ENCODE measurements at regions not wholly inside any gene's neighbourhood (a gene's known extent, or its start where the extent isn't known, plus 50 kb on each side); places are given as distances from the start of the nearest gene placed in this dataset.

DNA sequence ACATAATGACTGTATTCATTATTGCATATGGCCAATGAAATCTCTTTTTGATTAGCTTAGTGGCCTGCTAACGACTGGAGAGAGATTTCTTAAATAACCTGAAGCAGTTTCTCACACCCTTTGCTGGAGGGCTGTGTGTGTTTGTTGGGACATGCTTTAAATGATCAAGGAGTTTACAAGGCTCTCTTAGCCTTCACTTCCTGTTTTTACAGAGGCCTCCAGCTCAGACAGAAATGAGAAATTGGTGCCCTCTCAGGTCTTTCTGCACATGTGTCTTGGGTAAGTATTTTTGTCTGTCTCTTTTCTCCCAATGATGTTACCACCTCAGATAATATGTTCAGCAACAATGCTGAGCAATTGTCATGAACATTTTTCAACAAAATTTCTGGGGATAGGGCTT is 884.4 kb upstream of the CNTN5 start:
- H3K4me3 ChIP-seq (ENCODE audit: low read depth, low read length), result no peak overlapping the region
- TF ChIP-seq, protein P1, sequence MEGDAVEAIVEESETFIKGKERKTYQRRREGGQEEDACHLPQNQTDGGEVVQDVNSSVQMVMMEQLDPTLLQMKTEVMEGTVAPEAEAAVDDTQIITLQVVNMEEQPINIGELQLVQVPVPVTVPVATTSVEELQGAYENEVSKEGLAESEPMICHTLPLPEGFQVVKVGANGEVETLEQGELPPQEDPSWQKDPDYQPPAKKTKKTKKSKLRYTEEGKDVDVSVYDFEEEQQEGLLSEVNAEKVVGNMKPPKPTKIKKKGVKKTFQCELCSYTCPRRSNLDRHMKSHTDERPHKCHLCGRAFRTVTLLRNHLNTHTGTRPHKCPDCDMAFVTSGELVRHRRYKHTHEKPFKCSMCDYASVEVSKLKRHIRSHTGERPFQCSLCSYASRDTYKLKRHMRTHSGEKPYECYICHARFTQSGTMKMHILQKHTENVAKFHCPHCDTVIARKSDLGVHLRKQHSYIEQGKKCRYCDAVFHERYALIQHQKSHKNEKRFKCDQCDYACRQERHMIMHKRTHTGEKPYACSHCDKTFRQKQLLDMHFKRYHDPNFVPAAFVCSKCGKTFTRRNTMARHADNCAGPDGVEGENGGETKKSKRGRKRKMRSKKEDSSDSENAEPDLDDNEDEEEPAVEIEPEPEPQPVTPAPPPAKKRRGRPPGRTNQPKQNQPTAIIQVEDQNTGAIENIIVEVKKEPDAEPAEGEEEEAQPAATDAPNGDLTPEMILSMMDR (conservative IDR thresholded peaks at IDR 0.05; ENCODE audit: low read depth, low read length), result no peak
- no peak for DNase-seq (ENCODE audit: low read depth)

DNA sequence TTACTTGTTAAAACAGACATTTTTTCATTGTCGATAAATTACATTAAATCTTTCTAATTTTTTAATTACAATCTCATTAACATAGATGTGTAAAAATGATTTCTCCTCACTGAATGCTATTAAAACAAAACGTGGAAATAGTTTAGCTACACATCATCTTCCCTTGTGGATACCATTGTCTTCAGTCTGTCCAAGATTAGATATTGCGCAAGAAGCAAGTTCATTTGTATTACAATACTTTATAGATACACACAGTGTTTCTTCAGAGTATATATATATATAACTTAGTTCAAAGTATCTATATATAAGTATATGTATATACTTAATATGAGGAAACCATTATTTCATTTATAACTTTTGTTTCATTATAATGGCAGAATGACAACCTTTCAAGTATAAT is 883.3 kb upstream of the CNTN5 start:
- H3K4me3 ChIP-seq (ENCODE audit: low read depth, low read length), result no peak overlapping the region
- DNase-seq (ENCODE audit: low read depth), result no peak
- TF ChIP-seq, protein P1 (conservative IDR thresholded peaks at IDR 0.05; ENCODE audit: low read depth, low read length), result no peak

DNA sequence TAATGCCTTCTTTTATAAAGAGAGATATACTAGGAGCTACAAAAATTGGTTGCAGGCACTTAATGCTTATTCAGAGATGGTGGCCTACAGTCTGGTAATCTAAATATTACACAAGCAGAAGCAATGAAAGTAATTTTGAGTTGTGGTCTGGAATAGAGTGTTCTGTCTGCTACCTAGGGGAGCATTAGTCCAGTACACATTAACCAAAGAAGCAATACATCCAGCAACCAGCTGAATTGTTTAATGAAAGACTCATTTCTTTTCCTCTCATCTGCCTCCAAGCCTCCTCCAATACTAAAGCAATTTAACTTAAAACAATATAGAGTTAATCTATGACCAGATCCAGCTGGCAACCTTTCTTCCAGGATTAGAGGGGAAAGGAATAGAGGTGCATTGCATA is 877.1 kb upstream of the CNTN5 start:
- TF ChIP-seq, protein P1 (conservative IDR thresholded peaks at IDR 0.05; ENCODE audit: low read depth, low read length), result no peak
- no peak overlapping the region for H3K4me3 ChIP-seq (ENCODE audit: low read depth, low read length)
- DNase-seq (ENCODE audit: low read depth), result no peak

DNA sequence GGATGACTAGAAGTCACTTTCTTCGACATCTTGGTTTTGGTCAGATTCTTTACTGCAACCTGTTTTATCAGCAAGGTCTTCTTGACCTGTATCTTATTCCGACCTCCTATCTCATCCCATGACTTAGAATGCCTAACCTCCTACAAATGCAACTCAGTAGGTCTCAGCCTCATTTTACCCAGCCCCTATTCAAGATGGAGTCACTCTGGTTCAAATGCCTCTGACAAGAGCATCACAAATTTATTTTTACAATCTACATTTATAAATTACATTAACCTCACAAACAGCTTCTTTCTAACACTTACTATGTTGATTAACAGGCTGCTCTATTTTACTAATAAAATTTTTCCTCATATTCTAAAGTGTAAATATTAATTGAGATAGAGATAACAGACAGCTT is 867.0 kb upstream of the CNTN5 start:
- TF ChIP-seq, protein P1 (conservative IDR thresholded peaks at IDR 0.05; ENCODE audit: low read depth, low read length), result no peak
- no peak for DNase-seq (ENCODE audit: low read depth)
- H3K4me3 ChIP-seq (ENCODE audit: low read depth, low read length), result no peak overlapping the region

DNA sequence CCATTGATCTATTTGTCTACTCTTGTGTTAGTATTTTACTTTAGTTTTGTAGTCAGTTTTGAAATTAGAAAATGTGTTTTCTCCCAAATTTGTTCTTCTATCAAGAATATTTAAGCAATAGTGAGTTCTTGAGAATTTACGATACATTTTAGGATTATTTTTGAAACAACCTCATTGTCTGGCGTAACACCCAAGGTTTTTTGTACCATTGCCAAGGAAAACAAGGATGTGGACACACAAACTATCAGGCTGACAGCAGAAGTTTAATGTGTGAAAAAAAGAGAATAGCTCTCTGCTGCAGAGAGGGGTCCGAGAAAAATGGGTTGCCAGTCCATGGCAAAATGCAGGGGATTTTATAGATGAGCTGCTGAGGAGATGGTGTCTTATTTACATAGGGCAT is 865.1 kb upstream of the CNTN5 start:
- H3K4me3 ChIP-seq (ENCODE audit: low read depth, low read length), result no peak overlapping the region
- TF ChIP-seq, protein P1 (conservative IDR thresholded peaks at IDR 0.05; ENCODE audit: low read depth, low read length), result no peak
- no peak for DNase-seq (ENCODE audit: low read depth)

DNA sequence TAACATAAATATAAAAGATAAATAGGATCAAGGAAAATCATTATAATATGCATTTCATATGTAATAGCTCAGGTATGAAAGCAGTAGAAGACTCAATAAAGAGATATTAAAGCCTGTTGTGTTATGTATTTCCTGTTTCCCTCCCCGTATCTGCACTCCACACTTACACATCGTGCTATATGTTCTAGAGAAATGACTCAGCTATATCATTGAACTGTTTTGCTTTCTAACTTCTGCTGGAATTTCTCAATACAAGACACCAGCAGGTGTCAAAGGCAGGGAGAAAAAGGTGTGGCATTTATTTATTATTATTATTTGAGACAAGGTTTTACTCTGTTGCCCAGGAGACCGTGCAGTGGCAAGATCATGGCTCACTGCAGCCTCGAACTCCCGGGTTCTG is 842.8 kb upstream of the CNTN5 start:
- no peak for DNase-seq (ENCODE audit: low read depth)
- TF ChIP-seq, protein P1 (conservative IDR thresholded peaks at IDR 0.05; ENCODE audit: low read depth, low read length), result no peak
- no peak overlapping the region for H3K4me3 ChIP-seq (ENCODE audit: low read depth, low read length)

DNA sequence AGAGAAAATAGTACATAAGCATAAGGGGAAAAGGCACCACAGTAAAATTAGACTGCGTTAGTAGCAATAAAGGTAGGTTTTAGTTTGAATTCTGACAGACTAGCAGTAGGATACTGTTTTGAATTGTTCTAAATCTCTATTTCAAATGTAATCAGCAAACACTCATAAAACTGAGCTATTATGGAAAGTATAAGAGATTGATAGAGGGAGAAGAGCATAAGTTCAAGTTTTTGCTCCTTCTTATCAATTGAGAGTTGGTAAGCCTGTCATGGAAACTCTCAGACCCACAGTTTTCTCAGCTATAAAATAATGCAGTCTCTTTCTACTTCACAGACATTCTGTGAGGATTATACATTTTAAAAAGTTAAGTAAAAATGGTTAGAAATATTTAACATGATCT is 840.2 kb upstream of the CNTN5 start:
- no peak for DNase-seq (ENCODE audit: low read depth)
- no peak overlapping the region for H3K4me3 ChIP-seq (ENCODE audit: low read depth, low read length)
- TF ChIP-seq, protein P1 (conservative IDR thresholded peaks at IDR 0.05; ENCODE audit: low read depth, low read length), result no peak
